Keratinocyte (primary cell): ENCODE measurements at regions not wholly inside any gene's neighbourhood (a gene's known extent, or its start where the extent isn't known, plus 50 kb on each side); places are given as distances from the start of the nearest gene placed in this dataset.

Experiments
- DNase-seq: peaks from one replicate; pipeline ENCODE4 v3.0.0-alpha.2; 2011; ENCODE audit warnings: low read depth, missing footprints, low spot score
- FAIRE-seq: peaks from 2 replicates; lab custom pipeline; 2011; peaks lifted over from hg19 to GRCh38; lab: Jason Lieb, UNC
- H2AFZ ChIP-seq: 2 replicates; pipeline ENCODE4 v1.6.0; 2012; ENCODE audit warnings: low read length, control low read depth, inconsistent platforms; ENCODE audit not compliant: control insufficient read depth
- H3K27ac ChIP-seq: 2 replicates; pipeline ENCODE4 v1.5.1; 2011; ENCODE audit warnings: low read length; ENCODE audit not compliant: control insufficient read depth, insufficient read depth
- H3K27me3 ChIP-seq: 3 replicates; pipeline ENCODE4 v1.6.0; 2011; ENCODE audit warnings: low read length; ENCODE audit not compliant: control insufficient read depth, insufficient read depth; ENCODE audit errors: extremely low read depth
- H3K36me3 ChIP-seq, 2 experiments: 2 replicates in 1 of 2; 3 replicates in 1 of 2; pipeline ENCODE4 v1.5.1; 2011; ENCODE audit warnings: low read length in 2 of 2, mild to moderate bottlenecking in 1 of 2; ENCODE audit not compliant: control insufficient read depth in 2 of 2, insufficient read depth in 2 of 2; ENCODE audit errors: extremely low read depth in 1 of 2
- H3K4me1 ChIP-seq: 3 replicates; pipeline ENCODE4 v1.5.1; 2011; ENCODE audit warnings: low read length; ENCODE audit not compliant: control insufficient read depth, insufficient read depth; ENCODE audit errors: extremely low read depth
- H3K4me2 ChIP-seq: 3 replicates; pipeline ENCODE4 v1.6.0; 2011; ENCODE audit warnings: low read depth, low read length; ENCODE audit not compliant: control insufficient read depth, insufficient read depth; ENCODE audit errors: extremely low read depth
- H3K4me3 ChIP-seq, 3 experiments: fragments of 200-600 bp in 1 of 3; sonication (generic) in 1 of 3; 2 replicates in 2 of 3; 3 replicates in 1 of 3; pipeline ENCODE4 v1.5.1; 2011 to 2016; ENCODE audit warnings: low read length in 3 of 3, mild to moderate bottlenecking in 3 of 3, control low read depth in 2 of 3, inconsistent platforms in 1 of 3, low read depth in 1 of 3, mixed read lengths in 1 of 3, mixed run types in 1 of 3, moderate library complexity in 1 of 3; ENCODE audit not compliant: control insufficient read depth in 2 of 3, insufficient read depth in 2 of 3; ENCODE audit errors: extremely low read depth in 1 of 3
- H3K79me2 ChIP-seq: 2 replicates; pipeline ENCODE4 v1.6.0; 2012; ENCODE audit warnings: low read length; ENCODE audit not compliant: control insufficient read depth, insufficient read depth
- H3K9ac ChIP-seq: 3 replicates; pipeline ENCODE4 v1.6.0; 2011; ENCODE audit warnings: low read length; ENCODE audit not compliant: control insufficient read depth, insufficient read depth; ENCODE audit errors: extremely low read depth
- H3K9me1 ChIP-seq: 3 replicates; pipeline ENCODE4 v1.6.0; 2011; ENCODE audit warnings: low read length; ENCODE audit not compliant: control insufficient read depth, insufficient read depth; ENCODE audit errors: extremely low read depth
- H3K9me3 ChIP-seq: 2 replicates; pipeline ENCODE4 v1.5.1; 2012; ENCODE audit warnings: low read depth, low read length; ENCODE audit not compliant: control insufficient read depth
- H4K20me1 ChIP-seq: 3 replicates; pipeline ENCODE4 v1.6.0; 2011; ENCODE audit warnings: low read length; ENCODE audit not compliant: control insufficient read depth, insufficient read depth; ENCODE audit errors: extremely low read depth
- EZH2 ChIP-seq: IDR thresholded peaks from one replicate; pipeline ENCODE4 v1.6.1; 2012; ENCODE audit warnings: inconsistent platforms, mild to moderate bottlenecking, low read length, moderate library complexity
- dilution Hi-C: fragments of 300-500 bp; cut with MboI; formaldehyde crosslinking; loops from one replicate; pipeline ENCODE4 v1.7.0; 2020; ENCODE audit warnings: low sequenced_read_pairs; ENCODE audit not compliant: extremely low pct_ligation_motif_present
- TF ChIP-seq, protein P1 (sequence below), 3 experiments: IDR thresholded peaks in 1 of 3; conservative IDR thresholded peaks in 1 of 3; optimal IDR thresholded peaks in 1 of 3; 2 replicates in 2 of 3; 3 replicates in 1 of 3; pipeline versions ENCODE3 to v1.5.1; 2011; ENCODE audit warnings: low read length in 3 of 3, mild to moderate bottlenecking in 3 of 3, moderate library complexity in 2 of 3, control low read depth in 1 of 3, inconsistent platforms in 1 of 3; ENCODE audit not compliant: insufficient read depth in 2 of 3; ENCODE audit errors: extremely low read depth in 1 of 3

DNA sequence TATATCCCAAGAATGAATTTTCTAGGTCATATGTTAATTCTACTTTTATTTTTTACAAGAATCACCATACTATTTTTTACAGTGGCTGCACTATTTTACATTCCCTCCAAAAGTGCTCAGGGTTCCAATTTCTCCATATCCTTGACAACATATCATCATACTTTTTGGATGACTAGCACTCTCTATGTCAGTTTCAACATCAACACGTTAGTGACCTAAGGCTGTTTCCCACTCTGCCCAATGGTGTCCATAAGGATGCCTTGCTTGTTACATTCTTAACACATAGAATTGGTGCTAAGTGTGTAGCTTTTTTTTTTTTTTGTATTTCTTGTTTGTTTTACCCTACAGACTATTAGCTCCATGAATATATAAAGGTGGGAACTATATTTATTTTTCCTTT is 175.4 kb downstream of the PCDH10 start:
- dilution Hi-C loops = no loop called here
- Histone ChIP-seq H3K4me1 (no peaks in the 10 kb centered on the region), H3K9me1 (no peaks in the 10 kb centered on the region), H3K4me2 (no peak overlapping the region), H3K9me3 (no peaks in the 10 kb centered on the region), H2AFZ (no peak overlapping the region), H3K9ac (no peak overlapping the region), H3K36me3 (no peaks in the 10 kb centered on the region), H3K4me3 (no peak overlapping the region), H4K20me1 (no peaks in the 10 kb centered on the region), H3K27me3 (no peaks in the 10 kb centered on the region), H3K27ac (no peak overlapping the region), H3K79me2 (no peaks in the 10 kb centered on the region)
- DNase-seq (no peak), FAIRE-seq (no peak)
- no peak for TF ChIP-seq EZH2
- TF ChIP-seq, protein P1, sequence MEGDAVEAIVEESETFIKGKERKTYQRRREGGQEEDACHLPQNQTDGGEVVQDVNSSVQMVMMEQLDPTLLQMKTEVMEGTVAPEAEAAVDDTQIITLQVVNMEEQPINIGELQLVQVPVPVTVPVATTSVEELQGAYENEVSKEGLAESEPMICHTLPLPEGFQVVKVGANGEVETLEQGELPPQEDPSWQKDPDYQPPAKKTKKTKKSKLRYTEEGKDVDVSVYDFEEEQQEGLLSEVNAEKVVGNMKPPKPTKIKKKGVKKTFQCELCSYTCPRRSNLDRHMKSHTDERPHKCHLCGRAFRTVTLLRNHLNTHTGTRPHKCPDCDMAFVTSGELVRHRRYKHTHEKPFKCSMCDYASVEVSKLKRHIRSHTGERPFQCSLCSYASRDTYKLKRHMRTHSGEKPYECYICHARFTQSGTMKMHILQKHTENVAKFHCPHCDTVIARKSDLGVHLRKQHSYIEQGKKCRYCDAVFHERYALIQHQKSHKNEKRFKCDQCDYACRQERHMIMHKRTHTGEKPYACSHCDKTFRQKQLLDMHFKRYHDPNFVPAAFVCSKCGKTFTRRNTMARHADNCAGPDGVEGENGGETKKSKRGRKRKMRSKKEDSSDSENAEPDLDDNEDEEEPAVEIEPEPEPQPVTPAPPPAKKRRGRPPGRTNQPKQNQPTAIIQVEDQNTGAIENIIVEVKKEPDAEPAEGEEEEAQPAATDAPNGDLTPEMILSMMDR (optimal IDR thresholded peaks at IDR 0.05 in 1 of 3, IDR thresholded peaks at IDR 0.05 in 1 of 3, conservative IDR thresholded peaks at IDR 0.05 in 1 of 3; ENCODE audit: extremely low read depth in 1 of 3, insufficient read depth in 2 of 3, low read length in 3 of 3) = no peak

DNA sequence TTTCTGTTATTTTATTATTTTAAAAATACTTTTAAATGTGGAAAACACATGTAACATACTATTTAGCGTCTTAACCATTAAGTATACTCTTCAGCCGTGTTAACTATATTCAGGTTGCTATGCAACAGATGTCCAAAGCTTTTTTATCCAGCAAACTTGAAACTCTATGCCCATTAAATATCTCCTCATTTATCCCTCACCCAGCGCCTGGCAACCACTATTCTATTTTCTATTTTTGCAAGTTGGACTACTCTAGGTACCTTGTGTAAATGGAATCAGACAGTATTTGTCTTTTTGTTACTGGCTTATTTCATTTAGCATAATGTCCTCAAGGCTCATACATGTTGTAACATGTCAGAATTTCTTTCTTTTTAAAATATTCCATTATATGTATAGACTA is 174.6 kb downstream of the PCDH10 start:
- H3K9me3 ChIP-seq = no peaks in the 10 kb centered on the region
- dilution Hi-C loops = no loop called here
- H3K4me3 ChIP-seq = no peak overlapping the region
- H3K4me2 ChIP-seq = no peak overlapping the region
- H3K9me1 ChIP-seq = no peaks in the 10 kb centered on the region
- H2AFZ ChIP-seq = no peak overlapping the region
- no peak overlapping the region for H3K9ac ChIP-seq
- no peaks in the 10 kb centered on the region for H3K36me3 ChIP-seq
- no peak for FAIRE-seq
- no peak for DNase-seq
- no peaks in the 10 kb centered on the region for H3K27me3 ChIP-seq
- TF ChIP-seq EZH2 = no peak
- no peaks in the 10 kb centered on the region for H3K4me1 ChIP-seq
- H3K27ac ChIP-seq = no peak overlapping the region
- H3K79me2 ChIP-seq = no peaks in the 10 kb centered on the region
- no peaks in the 10 kb centered on the region for H4K20me1 ChIP-seq

DNA sequence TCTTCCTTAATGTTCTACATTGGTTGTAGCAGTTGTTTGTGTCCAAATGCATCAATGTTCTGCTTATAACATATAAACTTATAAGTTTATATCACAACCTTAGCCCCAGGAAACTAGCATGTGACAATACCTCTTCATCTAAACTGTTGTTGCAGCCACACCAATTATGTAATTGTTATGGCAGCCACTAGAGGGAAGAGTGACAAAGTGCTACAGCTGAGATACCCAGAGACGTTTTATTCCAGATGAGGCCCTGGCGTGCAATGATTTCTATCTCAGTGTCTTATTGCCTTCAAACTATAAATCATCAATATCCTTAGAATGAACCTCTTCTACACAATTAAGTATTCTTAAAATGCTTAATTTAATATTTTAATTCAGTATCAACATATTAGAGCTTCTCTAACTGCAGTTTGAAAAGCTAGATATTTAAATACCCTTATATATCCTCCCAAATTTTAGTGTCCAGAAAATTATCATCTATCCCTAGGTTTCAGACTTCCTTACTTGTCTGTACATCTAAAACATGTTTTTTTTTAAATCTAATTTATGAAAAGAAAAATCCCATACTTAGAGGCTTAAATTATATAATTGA is 171.6 kb downstream of the PCDH10 start:
- Histone ChIP-seq H2AFZ (no peak overlapping the region), H3K9me1 (no peaks in the 10 kb centered on the region), H3K36me3 (no peaks in the 10 kb centered on the region), H3K4me3 (no peak overlapping the region), H4K20me1 (no peaks in the 10 kb centered on the region), H3K79me2 (no peaks in the 10 kb centered on the region), H3K27me3 (no peaks in the 10 kb centered on the region), H3K4me2 (no peak overlapping the region), H3K4me1 (no peaks in the 10 kb centered on the region), H3K9me3 (no peaks in the 10 kb centered on the region), H3K27ac (no peak overlapping the region), H3K9ac (no peak overlapping the region)
- no peak for DNase-seq
- dilution Hi-C loops = no loop called here
- no peak for FAIRE-seq
- no peak for TF ChIP-seq EZH2
- TF ChIP-seq, protein P1 (optimal IDR thresholded peaks at IDR 0.05 in 1 of 3, IDR thresholded peaks at IDR 0.05 in 1 of 3, conservative IDR thresholded peaks at IDR 0.05 in 1 of 3; ENCODE audit: extremely low read depth in 1 of 3, insufficient read depth in 2 of 3, low read length in 3 of 3) = peak; percentile 35 to 52 (median 42)
